ENCODE measurements at regions not wholly inside any gene's neighbourhood (a gene's known extent, or its start where the extent isn't known, plus 50 kb on each side); places are given as distances from the start of the nearest gene placed in this dataset.

- FAIRE-seq (peak; percentile 96), DNase-seq (ENCODE audit: insufficient read length, low spot score) (peak; percentile 12)
Measured at GRCh38 chr6:2542858-2543218, 207.9 kb downstream of the MYLK4 start.

DNA sequence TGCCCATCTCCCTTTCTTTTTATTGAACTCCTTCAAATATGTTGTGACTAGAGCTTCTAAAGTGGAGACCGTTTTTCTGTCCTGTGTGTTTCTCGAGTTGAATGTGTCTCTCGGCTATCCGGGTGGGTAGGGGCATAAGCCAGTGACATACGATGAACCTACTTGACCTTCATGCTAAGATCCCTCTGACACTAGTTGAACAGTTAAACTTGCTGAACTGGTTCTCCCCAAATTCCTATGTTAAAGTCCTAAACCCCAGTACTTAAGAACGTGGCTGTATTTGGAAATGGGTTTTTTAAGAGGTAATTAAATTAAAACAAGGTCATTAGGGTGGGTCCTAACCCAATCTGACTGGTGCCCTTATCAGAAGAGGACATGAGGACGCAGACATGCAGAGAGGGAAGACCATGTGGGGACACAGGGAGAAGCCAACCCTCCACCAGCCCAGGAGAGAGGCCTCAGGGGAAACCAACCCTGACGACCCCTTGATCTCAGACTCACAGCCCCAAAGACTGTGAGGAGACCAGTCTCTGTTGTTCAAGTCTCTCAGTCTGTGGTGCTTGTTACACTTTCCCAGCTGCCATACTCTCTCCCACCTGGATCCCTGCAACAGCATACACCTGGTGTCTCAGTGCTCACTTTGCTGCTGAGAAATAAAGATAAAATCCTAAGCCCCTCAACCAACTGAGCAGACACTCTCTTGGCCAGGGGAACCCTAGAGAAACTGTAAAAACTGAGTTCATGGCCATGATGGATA, 208.4 kb downstream of the MYLK4 start:
- FAIRE-seq, result no peak
- no peak for DNase-seq (ENCODE audit: insufficient read length, low spot score)

DNA sequence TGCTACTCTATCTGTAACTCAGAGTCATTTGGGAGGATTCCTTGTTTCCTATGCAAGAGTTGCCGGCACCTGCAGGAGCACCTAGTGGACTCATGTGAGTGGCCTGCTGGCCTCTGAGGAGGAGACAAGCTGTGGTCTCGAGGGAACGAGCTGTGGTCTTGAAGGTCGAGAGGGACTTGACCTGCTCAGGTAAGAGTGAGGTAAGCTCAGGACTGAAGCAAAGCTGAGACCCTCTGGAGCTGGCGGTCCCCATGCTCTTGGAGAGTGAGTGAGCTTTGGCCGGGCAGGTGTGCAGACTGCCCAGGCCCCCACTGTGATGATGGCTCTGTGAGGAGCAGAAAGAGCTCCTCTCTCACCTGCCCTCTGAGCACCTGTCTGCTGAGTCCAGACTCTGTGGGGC, 214.3 kb downstream of the MYLK4 start:
- DNase-seq (ENCODE audit: insufficient read length, low spot score), result no peak

DNA sequence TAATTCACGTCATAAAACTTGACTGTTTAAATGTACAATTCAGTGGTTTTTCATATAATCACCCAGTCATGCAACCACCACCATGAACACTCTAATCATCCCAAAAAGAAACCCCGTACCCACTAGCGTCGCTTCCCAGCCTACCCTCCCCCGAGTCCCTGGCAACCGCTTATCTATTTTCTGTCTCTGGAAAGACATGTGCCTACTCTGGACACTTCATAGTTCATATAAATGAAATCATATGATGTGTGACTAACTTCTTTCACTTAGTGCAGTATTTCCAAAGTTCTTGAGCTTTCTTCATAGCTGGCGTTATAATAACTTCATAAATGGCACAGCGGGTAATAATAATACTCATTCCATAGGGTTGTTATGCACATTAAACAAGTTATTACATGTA, 215.2 kb downstream of the MYLK4 start:
- DNase-seq (ENCODE audit: insufficient read length, low spot score) (no peak), FAIRE-seq (no peak)

More for the DNA sequence above, 214.3 kb downstream of the MYLK4 start:
- no peak for FAIRE-seq

DNA sequence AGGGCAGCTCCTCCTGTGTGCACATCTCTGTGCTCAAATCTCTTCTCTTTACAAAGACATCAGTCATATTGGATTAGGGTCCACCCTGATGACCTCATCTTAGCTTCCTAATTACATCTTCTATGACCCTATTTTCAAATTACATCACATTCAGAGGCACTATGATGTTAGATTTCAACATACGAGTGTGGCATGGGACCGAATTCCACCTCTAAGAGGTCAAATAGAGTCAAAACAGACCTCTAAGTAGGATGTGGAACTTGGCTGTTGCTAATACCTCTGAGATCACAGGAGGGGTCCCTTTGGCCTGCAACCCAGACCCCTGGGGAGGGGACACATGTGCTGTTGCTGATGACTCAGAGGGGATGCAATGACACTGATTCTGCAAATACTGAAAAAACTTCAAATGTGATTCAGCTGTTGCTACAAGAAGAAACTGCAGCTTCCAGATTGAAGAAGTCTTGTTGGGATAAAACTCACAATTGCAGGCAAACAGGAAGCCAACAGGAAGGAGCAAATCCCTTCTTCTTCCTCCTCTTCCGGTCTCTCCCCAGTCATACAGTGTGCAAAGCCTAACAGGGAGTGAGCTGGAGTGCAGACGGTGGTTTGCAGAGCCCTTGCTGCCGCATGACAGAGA, 216.2 kb downstream of the MYLK4 start:
- DNase-seq (ENCODE audit: insufficient read length, low spot score), result no peak
- no peak for FAIRE-seq

DNA sequence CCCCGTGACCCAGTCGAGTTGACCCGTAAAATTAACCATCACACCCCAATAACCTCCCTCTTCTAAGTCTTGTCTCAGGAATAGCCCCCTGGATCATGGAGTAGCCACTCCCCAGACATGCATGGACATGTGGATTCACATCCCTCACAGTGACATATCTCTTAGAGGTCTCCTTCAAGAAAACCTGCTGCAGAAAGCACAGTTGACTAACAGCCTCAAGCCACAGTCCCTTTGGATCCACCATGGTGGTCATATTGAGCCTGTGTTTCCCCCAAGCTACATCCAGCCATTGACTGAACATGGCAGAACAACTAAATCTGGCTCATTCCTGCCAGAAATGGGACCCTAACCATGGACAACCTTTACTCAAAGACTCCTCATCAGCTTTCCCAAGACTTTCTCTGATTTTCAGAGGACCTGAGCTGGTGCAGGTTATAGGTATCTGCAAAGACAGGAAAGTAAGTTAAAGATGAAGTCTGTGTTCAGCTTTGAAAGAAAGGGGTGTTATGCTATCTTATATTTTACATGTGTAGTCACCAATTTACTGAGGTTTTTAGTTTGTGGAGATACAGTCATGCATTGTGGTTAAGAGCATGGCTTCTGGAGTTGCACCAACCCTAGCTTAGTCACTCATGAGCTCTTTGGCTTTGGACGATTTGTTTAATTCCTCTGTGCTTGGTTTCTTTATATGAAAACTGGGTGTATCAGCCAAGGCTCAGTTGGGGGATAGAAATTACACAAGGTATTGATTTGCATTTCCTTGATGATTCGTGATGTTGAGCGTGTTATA, 219.1 kb downstream of the MYLK4 start:
- no peak for DNase-seq (ENCODE audit: insufficient read length, low spot score)
- FAIRE-seq, result no peak

GRCh38 chr6:2529211-2529719, 221.5 kb downstream of the MYLK4 start:
- FAIRE-seq (no peak), DNase-seq (ENCODE audit: insufficient read length, low spot score) (no peak)

DNA sequence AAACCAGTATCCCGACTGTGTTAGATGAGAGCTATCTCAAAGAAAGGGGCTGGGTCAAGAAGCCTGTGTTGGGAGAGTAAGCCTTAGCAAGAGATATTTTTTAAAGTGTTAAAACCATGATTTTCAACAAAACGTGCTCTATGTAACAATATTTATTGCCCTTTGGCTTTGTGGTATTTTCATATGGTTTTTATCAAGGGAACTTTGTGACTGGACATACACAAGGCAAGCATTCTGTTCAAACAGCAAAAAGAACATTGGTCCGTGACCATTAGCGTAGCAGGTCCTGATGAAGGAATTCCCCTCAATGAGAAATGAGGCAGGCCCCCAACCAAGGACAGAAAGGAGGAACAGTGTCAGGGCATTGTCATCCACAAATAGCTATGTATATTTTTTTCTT, 222.6 kb downstream of the MYLK4 start:
- DNase-seq (ENCODE audit: insufficient read length, low spot score) (no peak), FAIRE-seq (no peak)

- FAIRE-seq (no peak), DNase-seq (ENCODE audit: insufficient read length, low spot score) (no peak)
Measured at GRCh38 chr6:2526766-2527165, 224.0 kb downstream of the MYLK4 start.

DNA sequence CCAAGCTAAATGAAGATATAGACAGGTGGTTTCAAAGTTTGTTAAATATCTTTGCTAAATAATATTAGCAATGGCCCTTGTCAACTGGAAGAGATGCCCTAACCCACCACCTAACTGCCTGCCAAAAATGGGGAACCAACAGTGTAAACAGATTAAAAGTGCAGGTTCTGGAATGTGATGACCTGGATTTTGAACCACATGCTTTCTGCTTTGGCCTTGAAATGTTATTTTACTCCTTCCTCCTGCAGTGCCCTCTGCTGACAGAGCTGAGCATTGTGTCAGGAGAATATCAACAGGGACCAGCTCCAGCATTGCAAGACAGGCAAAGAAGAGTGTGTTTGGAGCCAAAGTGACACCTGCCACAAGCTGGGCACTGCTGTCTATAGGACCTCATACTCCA, 226.6 kb downstream of the MYLK4 start:
- DNase-seq (ENCODE audit: insufficient read length, low spot score) (no peak), FAIRE-seq (no peak)

DNA sequence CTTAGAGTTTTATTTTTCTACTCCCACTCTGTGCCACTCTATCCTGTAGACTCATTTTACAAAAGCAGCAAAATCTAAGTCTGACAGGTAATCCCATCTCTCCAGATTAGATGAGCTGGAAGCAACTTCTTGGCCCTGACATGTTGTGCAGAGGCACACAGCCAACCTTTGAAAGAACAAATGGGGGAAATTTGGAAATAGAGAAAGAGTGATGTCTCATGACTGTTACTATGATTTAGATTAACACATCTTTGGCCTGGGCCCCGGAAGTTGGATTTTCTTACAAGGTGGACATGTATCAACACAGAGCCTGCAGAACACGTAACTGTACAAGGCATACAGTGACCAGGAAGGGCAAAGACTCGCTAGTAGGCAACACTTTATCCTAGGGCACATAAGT, 227.7 kb downstream of the MYLK4 start:
- FAIRE-seq, result no peak

GRCh38 chr6:2522521-2522920, 228.2 kb downstream of the MYLK4 start:
- DNase-seq (ENCODE audit: insufficient read length, low spot score) (no peak), FAIRE-seq (no peak)

More for the DNA sequence above, 227.7 kb downstream of the MYLK4 start:
- DNase-seq (ENCODE audit: insufficient read length, low spot score), result no peak

DNA sequence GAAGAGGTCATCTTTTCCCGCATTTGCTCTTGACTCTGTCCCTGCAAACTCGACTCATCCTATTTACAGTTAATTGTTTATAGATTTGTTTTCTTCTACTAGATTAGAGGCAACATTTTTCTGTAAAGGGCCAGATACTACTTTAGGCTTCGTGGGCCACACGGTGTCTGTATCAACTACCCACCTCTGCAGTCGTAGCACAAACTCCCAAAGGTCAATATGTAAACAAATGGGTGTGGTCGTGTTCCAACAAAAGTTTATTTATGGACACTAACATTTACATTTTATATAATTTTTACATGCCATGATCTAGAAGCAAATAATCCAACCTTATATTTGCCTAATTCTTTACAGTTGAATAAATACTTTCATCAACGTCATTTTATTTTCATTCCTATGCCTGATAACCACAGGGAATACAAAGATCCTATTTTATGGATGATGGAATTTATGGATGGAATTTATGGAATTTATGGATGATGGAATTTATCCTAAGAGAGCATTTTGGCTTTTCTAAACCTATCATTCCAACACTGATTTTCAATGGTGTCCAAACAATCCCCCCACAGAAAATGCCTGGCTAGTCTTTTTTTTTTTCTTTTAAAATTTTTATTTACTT, 232.8 kb downstream of the MYLK4 start:
- DNase-seq (ENCODE audit: insufficient read length, low spot score), result no peak
- FAIRE-seq, result no peak

- DNase-seq (ENCODE audit: insufficient read length, low spot score), result no peak
- FAIRE-seq, result no peak
Measured at GRCh38 chr6:2517401-2517800, 233.3 kb downstream of the MYLK4 start.

DNA sequence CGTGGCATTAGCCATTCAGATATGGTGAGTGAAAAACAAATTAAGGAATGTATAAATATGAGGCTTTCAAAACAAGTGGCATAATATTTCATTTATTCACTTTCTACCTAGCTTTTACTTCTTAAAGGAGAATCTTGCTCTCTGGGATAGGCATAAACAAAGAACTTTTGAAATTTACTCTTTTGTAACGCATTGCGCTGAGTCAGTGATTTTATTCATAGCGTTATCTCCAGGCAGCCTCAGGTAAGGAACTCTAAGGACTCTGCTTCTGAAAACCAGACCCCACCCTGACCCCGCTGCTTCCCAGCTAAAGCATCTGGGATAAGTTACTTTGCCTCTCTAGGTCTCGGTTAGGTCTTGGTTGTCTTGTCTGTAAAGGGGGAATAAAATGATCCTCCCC, 234.7 kb downstream of the MYLK4 start:
- no peak for FAIRE-seq
- DNase-seq (ENCODE audit: insufficient read length, low spot score), result no peak

- no peak for FAIRE-seq
- no peak for DNase-seq (ENCODE audit: insufficient read length, low spot score)
Measured at GRCh38 chr6:2514965-2515543, 235.7 kb downstream of the MYLK4 start.

DNA sequence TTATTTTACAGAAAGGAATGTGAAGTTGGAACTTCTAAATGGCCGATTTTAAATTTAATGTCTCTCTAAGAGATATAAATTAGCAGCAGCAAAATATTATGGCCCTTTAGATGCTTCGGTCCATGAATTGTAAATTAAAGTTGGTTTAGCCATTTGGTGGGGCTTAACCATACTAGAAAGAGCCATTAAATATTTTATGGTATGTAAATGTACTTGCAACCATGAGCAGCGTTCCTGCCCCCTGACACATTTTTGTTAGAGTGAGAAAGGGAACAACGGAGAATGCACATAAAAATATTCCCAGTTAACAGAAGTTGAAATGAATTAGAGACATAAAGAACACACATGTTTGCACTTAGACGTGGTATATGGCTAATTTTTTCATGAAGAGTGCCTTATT, 237.9 kb downstream of the MYLK4 start:
- no peak for FAIRE-seq
- no peak for DNase-seq (ENCODE audit: insufficient read length, low spot score)

DNA sequence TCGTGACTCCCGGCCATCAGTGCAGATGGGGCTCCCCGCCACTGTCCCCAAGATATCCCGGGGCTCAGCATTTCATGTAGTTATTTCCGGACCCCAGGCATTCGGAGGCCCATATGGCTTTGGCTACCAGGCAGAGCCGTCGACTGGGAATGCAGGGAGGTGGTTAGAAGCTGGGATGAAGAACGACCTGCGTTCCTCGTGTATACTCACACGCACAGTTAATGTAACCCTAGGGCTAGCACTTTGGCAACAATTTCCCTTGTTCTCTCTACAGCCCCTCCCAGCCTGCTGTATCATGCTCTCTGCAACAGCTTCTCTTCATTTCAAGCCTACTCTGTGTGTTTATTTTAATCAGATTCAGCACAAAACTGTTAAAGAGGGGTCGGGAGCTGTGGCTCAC, 240.4 kb downstream of the MYLK4 start:
- DNase-seq (ENCODE audit: insufficient read length, low spot score) (no peak), FAIRE-seq (no peak)

- FAIRE-seq, result no peak
- DNase-seq (ENCODE audit: insufficient read length, low spot score), result no peak
Measured at GRCh38 chr6:2509711-2510110, 241.0 kb downstream of the MYLK4 start.

- DNase-seq (ENCODE audit: insufficient read length, low spot score) (no peak), FAIRE-seq (no peak)
Measured at GRCh38 chr6:2508071-2508470, 242.7 kb downstream of the MYLK4 start.

DNA sequence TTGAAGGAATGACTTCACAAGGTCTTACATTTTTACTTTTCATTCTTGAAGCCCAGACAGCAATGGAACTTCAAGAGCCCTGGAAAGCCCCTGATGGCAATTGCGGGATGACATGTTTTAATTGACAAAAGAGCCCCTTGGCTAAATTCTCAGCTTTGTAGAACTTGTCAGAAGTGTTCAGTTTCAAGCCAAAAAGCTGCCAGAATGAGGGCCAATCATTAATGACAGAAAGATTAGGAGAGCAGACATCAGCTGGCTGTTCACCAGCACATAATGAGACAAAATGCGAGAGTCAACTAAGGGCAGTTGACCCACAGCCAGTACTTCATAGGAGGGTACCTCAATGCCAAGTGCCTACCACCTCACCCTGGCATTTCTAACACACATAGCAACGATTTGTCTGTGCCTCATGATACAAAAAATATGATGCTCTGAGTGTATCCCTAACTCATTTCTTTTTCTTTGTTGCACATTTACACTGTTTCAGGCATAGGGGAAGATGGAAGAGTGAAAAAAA, 243.1 kb downstream of the MYLK4 start:
- FAIRE-seq (no peak), DNase-seq (ENCODE audit: insufficient read length, low spot score) (no peak)

Measured in GM19239 (cell line).